Activated CD4-positive, alpha-beta T cell treated with anti-CD3 and anti-CD28 coated beads for 36 hours (primary cell): ENCODE measurements at regions not wholly inside any gene's neighbourhood (a gene's known extent, or its start where the extent isn't known, plus 50 kb on each side); places are given as distances from the start of the nearest gene placed in this dataset.

ENCODE experiments used
- ATAC-seq: fragments of 200-7000 bp; cut with Tn5 transposase; one replicate; pipeline ENCODE4 v1.10.0; 2021; ENCODE audit warnings: mild to moderate bottlenecking, moderate library complexity
- CTCF ChIA-PET: fragments of 350-600 bp; sonication (Branson Sonifier 250); formaldehyde crosslinking; loops from one replicate; lab custom pipeline; 2021; ENCODE audit warnings: antibody characterized with exemption; lab: Charles Lee
- POLR2A ChIA-PET: fragments of 350-600 bp; sonication (Branson Sonifier 250); formaldehyde crosslinking; loops from one replicate; lab custom pipeline; 2021; ENCODE audit warnings: antibody characterized with exemption, inconsistent platforms; lab: Charles Lee
- DNase-seq: peaks from one replicate; pipeline ENCODE4 v3.0.0-alpha.2; 2020
- H3K27ac Mint-ChIP-seq: one replicate; pipeline ENCODE4 v1.8.0; 2021; ENCODE audit warnings: mixed read lengths
- H3K27me3 Mint-ChIP-seq: one replicate; pipeline ENCODE4 v1.8.0; 2021; ENCODE audit warnings: mixed read lengths
- H3K36me3 Mint-ChIP-seq: one replicate; pipeline ENCODE4 v1.8.0; 2021; ENCODE audit warnings: low read depth, mixed read lengths
- H3K4me1 Mint-ChIP-seq: one replicate; pipeline ENCODE4 v1.8.0; 2021; ENCODE audit warnings: mixed read lengths
- H3K4me3 Mint-ChIP-seq: one replicate; pipeline ENCODE4 v1.8.0; 2021; ENCODE audit warnings: mild to moderate bottlenecking, moderate library complexity, mixed read lengths
- H3K9me3 Mint-ChIP-seq: one replicate; pipeline ENCODE4 v1.8.0; 2021; ENCODE audit warnings: low read depth, mixed read lengths
- intact Hi-C, 2 experiments: fragments of 100-400 bp; cut with DNase I in 1 of 2; cut with micrococcal nuclease in 1 of 2; formaldehyde crosslinking; loops; one replicate each; pipeline versions ENCODE4 v1.14.2 to v1.15.1; 2022 to 2024; cut with DNase I, micrococcal nuclease

GRCh38 chr2:159855557-159856061 is 57.6 kb upstream of the CD302 start:
- DNase-seq: no peak
- no peak for ATAC-seq
- intact Hi-C loops: no loop called here
- Mint-ChIP-seq H3K27ac (peak overlapping the region; percentile 35), H3K4me3 (no peak overlapping the region), H3K4me1 (peaks cover 13% of the 10 kb centered on the region), H3K9me3 (no peaks in the 10 kb centered on the region), H3K36me3 (peaks cover 60% of the 10 kb centered on the region), H3K27me3 (no peaks in the 10 kb centered on the region)
- CTCF ChIA-PET: interaction anchor here (1.1 kb wide), 1 partner anchor 85 kb away, joined by 3 read pairs; no protein-coding TSS in a partner anchor
- POLR2A ChIA-PET: no interaction called here

- H3K27ac Mint-ChIP-seq: no peak overlapping the region
- no peaks in the 10 kb centered on the region for H3K9me3 Mint-ChIP-seq
- no peaks in the 10 kb centered on the region for H3K27me3 Mint-ChIP-seq
- no peak for DNase-seq
- peaks cover 57% of the 10 kb centered on the region for H3K36me3 Mint-ChIP-seq
- no peak for ATAC-seq
- H3K4me3 Mint-ChIP-seq: no peak overlapping the region
- ChIA-PET POLR2A (no interaction called here), CTCF (interaction anchor here (0.7 to 1.1 kb wide), 3 partner anchors 10 to 1105 kb away, joined by 3 read pairs; no protein-coding TSS in a partner anchor)
- intact Hi-C loops: no loop called here
- peaks cover 9% of the 10 kb centered on the region for H3K4me1 Mint-ChIP-seq
Observed at GRCh38 chr2:159855143-159855542, 57.1 kb upstream of the CD302 start.

- CTCF ChIA-PET: interaction anchor here (0.7 to 1.0 kb wide), 2 partner anchors 9 to 1106 kb away, joined by 3 read pairs; no protein-coding TSS in a partner anchor
- H3K9me3 Mint-ChIP-seq: no peaks in the 10 kb centered on the region
- ATAC-seq (no peak), DNase-seq (no peak)
- intact Hi-C loops: no loop called here
- H3K4me3 Mint-ChIP-seq: no peak overlapping the region
- H3K27me3 Mint-ChIP-seq: no peaks in the 10 kb centered on the region
- peaks cover 53% of the 10 kb centered on the region for H3K36me3 Mint-ChIP-seq
- no peak overlapping the region for H3K27ac Mint-ChIP-seq
- peaks cover 4% of the 10 kb centered on the region for H3K4me1 Mint-ChIP-seq
- POLR2A ChIA-PET: interaction anchor here (0.6 kb wide), 1 partner anchor 1625 kb away, joined by 3 read pairs; no protein-coding TSS in a partner anchor
Observed at GRCh38 chr2:159854481-159854880, 56.5 kb upstream of the CD302 start.

- intact Hi-C loops: no loop called here
- ChIA-PET POLR2A (no interaction called here), CTCF (no interaction called here)
- Mint-ChIP-seq H3K27ac (no peak overlapping the region), H3K9me3 (no peaks in the 10 kb centered on the region), H3K27me3 (no peaks in the 10 kb centered on the region), H3K4me3 (no peak overlapping the region), H3K4me1 (no peaks in the 10 kb centered on the region), H3K36me3 (peaks cover 53% of the 10 kb centered on the region)
- DNase-seq (no peak), ATAC-seq (no peak)
Observed at GRCh38 chr2:159853101-159853500, 55.1 kb upstream of the CD302 start.

- no peaks in the 10 kb centered on the region for H3K4me1 Mint-ChIP-seq
- ChIA-PET CTCF (no interaction called here), POLR2A (no interaction called here)
- peaks cover 57% of the 10 kb centered on the region for H3K36me3 Mint-ChIP-seq
- no peaks in the 10 kb centered on the region for H3K27me3 Mint-ChIP-seq
- no peaks in the 10 kb centered on the region for H3K9me3 Mint-ChIP-seq
- H3K4me3 Mint-ChIP-seq: no peak overlapping the region
- no peak overlapping the region for H3K27ac Mint-ChIP-seq
- ATAC-seq: no peak
- intact Hi-C loops: no loop called here
- no peak for DNase-seq
Observed at GRCh38 chr2:159851941-159852340, 53.9 kb upstream of the CD302 start.

- no peak for DNase-seq
Observed at GRCh38 chr2:159850789-159851188, 52.8 kb upstream of the CD302 start.

GRCh38 chr2:159849160-159849813 is 51.3 kb upstream of the CD302 start:
- DNase-seq (no peak), ATAC-seq (no peak)
- peaks cover 47% of the 10 kb centered on the region for H3K36me3 Mint-ChIP-seq
- H3K4me1 Mint-ChIP-seq: no peaks in the 10 kb centered on the region
- no peak overlapping the region for H3K27ac Mint-ChIP-seq
- CTCF ChIA-PET: interaction anchor here (0.6 to 0.9 kb wide), 2 partner anchors 10 to 1614 kb away, joined by 3 read pairs; no protein-coding TSS in a partner anchor
- no peak overlapping the region for H3K4me3 Mint-ChIP-seq
- POLR2A ChIA-PET: no interaction called here
- H3K9me3 Mint-ChIP-seq: no peaks in the 10 kb centered on the region
- intact Hi-C loops: no loop called here
- H3K27me3 Mint-ChIP-seq: no peaks in the 10 kb centered on the region

More at GRCh38 chr2:159850789-159851188, 52.8 kb upstream of the CD302 start:
- CTCF ChIA-PET: interaction anchor here (1.1 kb wide), 1 partner anchor 172 kb away, joined by 3 read pairs; no protein-coding TSS in a partner anchor
- POLR2A ChIA-PET: no interaction called here
- no peaks in the 10 kb centered on the region for H3K9me3 Mint-ChIP-seq
- H3K4me3 Mint-ChIP-seq: no peak overlapping the region
- no peak overlapping the region for H3K27ac Mint-ChIP-seq
- intact Hi-C loops: no loop called here
- H3K4me1 Mint-ChIP-seq: no peaks in the 10 kb centered on the region
- H3K27me3 Mint-ChIP-seq: no peaks in the 10 kb centered on the region
- peaks cover 56% of the 10 kb centered on the region for H3K36me3 Mint-ChIP-seq
- no peak for ATAC-seq
